ENCODE measurements at regions not wholly inside any gene's neighbourhood (a gene's known extent, or its start where the extent isn't known, plus 50 kb on each side); places are given as distances from the start of the nearest gene placed in this dataset.

DNA sequence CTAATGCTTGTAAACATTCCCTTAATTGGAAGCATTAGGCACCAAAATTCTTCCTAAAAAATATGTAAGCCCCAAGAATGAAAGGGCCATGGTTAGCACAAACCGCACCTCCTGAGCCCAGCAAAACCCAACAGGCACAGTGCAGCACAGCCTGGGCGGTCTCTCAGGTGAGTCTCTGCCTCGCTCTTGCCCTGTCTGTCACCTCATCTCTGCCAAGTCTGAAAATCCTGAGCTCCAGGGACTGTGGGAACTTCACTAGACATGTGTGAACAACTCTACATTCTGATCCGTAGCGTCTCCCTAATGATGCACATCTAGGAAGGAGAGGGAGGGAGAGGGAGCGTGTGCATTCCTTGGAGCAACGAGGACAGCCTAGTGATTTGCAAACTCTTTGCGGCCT, 88.8 kb upstream of the GJB6 start:
- H3K9ac ChIP-seq (ENCODE audit: insufficient read depth, low read length): no peak overlapping the region
- no peak overlapping the region for H3K4me2 ChIP-seq (ENCODE audit: extremely low read depth, insufficient read depth, low read length)
- H2AFZ ChIP-seq (ENCODE audit: low read length): no peak overlapping the region
- no peaks in the 10 kb centered on the region for H3K4me1 ChIP-seq (ENCODE audit: control insufficient read depth, extremely low read depth, insufficient read depth, low read length)
- no peak overlapping the region for H3K4me3 ChIP-seq (replicated peaks in 1 of 4; ENCODE audit: control extremely low read depth in 1 of 4, insufficient read depth in 1 of 4, low read depth in 3 of 4, low read length in 4 of 4)
- no peaks in the 10 kb centered on the region for H3K27me3 ChIP-seq (ENCODE audit: control insufficient read depth, insufficient read depth, low read length)
- no peaks in the 10 kb centered on the region for H3K79me2 ChIP-seq (ENCODE audit: control insufficient read depth, insufficient read depth, low read length)
- no peak for DNase-seq (ENCODE audit: low read depth in 2 of 2)
- no peaks in the 10 kb centered on the region for H3K36me3 ChIP-seq (ENCODE audit: control insufficient read depth, insufficient read depth, low read length)
- TF ChIP-seq EZH2 (IDR thresholded peaks at IDR 0.05; ENCODE audit: low read length, missing control alignments): no peak
- TF ChIP-seq, protein P1, sequence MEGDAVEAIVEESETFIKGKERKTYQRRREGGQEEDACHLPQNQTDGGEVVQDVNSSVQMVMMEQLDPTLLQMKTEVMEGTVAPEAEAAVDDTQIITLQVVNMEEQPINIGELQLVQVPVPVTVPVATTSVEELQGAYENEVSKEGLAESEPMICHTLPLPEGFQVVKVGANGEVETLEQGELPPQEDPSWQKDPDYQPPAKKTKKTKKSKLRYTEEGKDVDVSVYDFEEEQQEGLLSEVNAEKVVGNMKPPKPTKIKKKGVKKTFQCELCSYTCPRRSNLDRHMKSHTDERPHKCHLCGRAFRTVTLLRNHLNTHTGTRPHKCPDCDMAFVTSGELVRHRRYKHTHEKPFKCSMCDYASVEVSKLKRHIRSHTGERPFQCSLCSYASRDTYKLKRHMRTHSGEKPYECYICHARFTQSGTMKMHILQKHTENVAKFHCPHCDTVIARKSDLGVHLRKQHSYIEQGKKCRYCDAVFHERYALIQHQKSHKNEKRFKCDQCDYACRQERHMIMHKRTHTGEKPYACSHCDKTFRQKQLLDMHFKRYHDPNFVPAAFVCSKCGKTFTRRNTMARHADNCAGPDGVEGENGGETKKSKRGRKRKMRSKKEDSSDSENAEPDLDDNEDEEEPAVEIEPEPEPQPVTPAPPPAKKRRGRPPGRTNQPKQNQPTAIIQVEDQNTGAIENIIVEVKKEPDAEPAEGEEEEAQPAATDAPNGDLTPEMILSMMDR (conservative IDR thresholded peaks at IDR 0.05 in 1 of 2, IDR thresholded peaks at IDR 0.05 in 1 of 2; ENCODE audit: low read depth in 1 of 2, low read length in 2 of 2): no peak
- H4K20me1 ChIP-seq (ENCODE audit: control insufficient read depth, extremely low read depth, insufficient read depth, low read length): no peaks in the 10 kb centered on the region
- no peak overlapping the region for H3K27ac ChIP-seq (ENCODE audit: insufficient read depth, low read length)
- H3K9me3 ChIP-seq (ENCODE audit: control insufficient read depth, insufficient read depth, low read depth, low read length): no peaks in the 10 kb centered on the region

DNA sequence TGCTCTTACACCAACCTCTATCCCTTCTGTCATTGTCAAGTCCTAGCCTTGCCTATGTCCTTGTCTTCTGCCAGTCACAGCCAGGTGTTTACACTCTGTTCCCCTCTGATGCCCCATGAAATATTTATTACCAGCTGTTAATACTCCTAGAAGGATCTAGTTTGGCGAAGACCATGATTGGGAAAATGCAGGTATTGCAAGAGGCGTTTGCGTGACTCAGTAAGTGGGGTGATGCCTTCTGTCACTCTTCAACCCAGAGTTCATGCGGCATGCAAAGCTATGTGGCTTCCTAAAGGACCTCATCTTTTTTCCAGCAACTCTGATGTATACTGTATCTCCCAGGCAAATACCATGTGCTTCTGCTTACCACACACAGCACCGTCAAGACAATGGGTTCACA, 81.8 kb upstream of the GJB6 start:
- peaks cover 2% of the 10 kb centered on the region for H3K27me3 ChIP-seq (ENCODE audit: control insufficient read depth, insufficient read depth, low read length)
- H3K27ac ChIP-seq (ENCODE audit: insufficient read depth, low read length): no peak overlapping the region
- no peaks in the 10 kb centered on the region for H3K9me3 ChIP-seq (ENCODE audit: control insufficient read depth, insufficient read depth, low read depth, low read length)
- no peak overlapping the region for H3K4me2 ChIP-seq (ENCODE audit: extremely low read depth, insufficient read depth, low read length)
- H4K20me1 ChIP-seq (ENCODE audit: control insufficient read depth, extremely low read depth, insufficient read depth, low read length): no peaks in the 10 kb centered on the region
- no peak overlapping the region for H3K4me3 ChIP-seq (replicated peaks in 1 of 4; ENCODE audit: control extremely low read depth in 1 of 4, insufficient read depth in 1 of 4, low read depth in 3 of 4, low read length in 4 of 4)
- no peaks in the 10 kb centered on the region for H3K36me3 ChIP-seq (ENCODE audit: control insufficient read depth, insufficient read depth, low read length)
- no peak for TF ChIP-seq EZH2 (IDR thresholded peaks at IDR 0.05; ENCODE audit: low read length, missing control alignments)
- TF ChIP-seq, protein P1 (conservative IDR thresholded peaks at IDR 0.05 in 1 of 2, IDR thresholded peaks at IDR 0.05 in 1 of 2; ENCODE audit: low read depth in 1 of 2, low read length in 2 of 2): no peak
- no peak overlapping the region for H2AFZ ChIP-seq (ENCODE audit: low read length)
- H3K79me2 ChIP-seq (ENCODE audit: control insufficient read depth, insufficient read depth, low read length): no peaks in the 10 kb centered on the region
- H3K4me1 ChIP-seq (ENCODE audit: control insufficient read depth, extremely low read depth, insufficient read depth, low read length): no peaks in the 10 kb centered on the region
- no peak overlapping the region for H3K9ac ChIP-seq (ENCODE audit: insufficient read depth, low read length)
- DNase-seq (ENCODE audit: low read depth in 2 of 2): no peak

DNA sequence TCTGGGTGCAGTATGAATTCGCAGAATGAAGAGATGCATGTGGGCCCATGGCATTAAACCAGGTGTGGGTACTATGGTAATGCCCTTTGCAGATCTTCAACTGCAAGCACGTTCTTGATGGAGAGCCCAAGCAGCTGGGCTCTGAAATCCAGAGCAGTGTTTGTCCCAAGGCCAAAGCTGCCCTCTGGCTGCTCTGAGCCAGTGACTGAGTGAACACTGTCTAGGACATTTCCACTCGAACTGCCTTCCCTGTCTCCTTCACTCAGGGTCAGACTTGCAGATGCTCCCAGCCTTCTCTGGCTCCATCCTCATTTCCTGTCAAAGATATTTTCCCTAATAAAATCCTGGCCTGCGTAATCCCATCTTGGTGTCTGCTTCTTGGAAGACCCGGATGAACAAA, 80.2 kb upstream of the GJB6 start:
- no peak for TF ChIP-seq EZH2 (IDR thresholded peaks at IDR 0.05; ENCODE audit: low read length, missing control alignments)
- TF ChIP-seq, protein P1 (conservative IDR thresholded peaks at IDR 0.05 in 1 of 2, IDR thresholded peaks at IDR 0.05 in 1 of 2; ENCODE audit: low read depth in 1 of 2, low read length in 2 of 2): no peak
- Histone ChIP-seq H3K9ac (ENCODE audit: insufficient read depth, low read length) (no peak overlapping the region), H3K27ac (ENCODE audit: insufficient read depth, low read length) (no peak overlapping the region), H3K27me3 (ENCODE audit: control insufficient read depth, insufficient read depth, low read length) (peaks cover 2% of the 10 kb centered on the region), H3K36me3 (ENCODE audit: control insufficient read depth, insufficient read depth, low read length) (no peaks in the 10 kb centered on the region), H3K4me1 (ENCODE audit: control insufficient read depth, extremely low read depth, insufficient read depth, low read length) (no peaks in the 10 kb centered on the region), H3K9me3 (ENCODE audit: control insufficient read depth, insufficient read depth, low read depth, low read length) (no peaks in the 10 kb centered on the region), H3K79me2 (ENCODE audit: control insufficient read depth, insufficient read depth, low read length) (no peaks in the 10 kb centered on the region), H3K4me2 (ENCODE audit: extremely low read depth, insufficient read depth, low read length) (no peak overlapping the region), H2AFZ (ENCODE audit: low read length) (no peak overlapping the region), H3K4me3 (replicated peaks in 1 of 4; ENCODE audit: control extremely low read depth in 1 of 4, insufficient read depth in 1 of 4, low read depth in 3 of 4, low read length in 4 of 4) (no peak overlapping the region), H4K20me1 (ENCODE audit: control insufficient read depth, extremely low read depth, insufficient read depth, low read length) (no peaks in the 10 kb centered on the region)
- no peak for DNase-seq (ENCODE audit: low read depth in 2 of 2)
